ENCODE measurements at regions not wholly inside any gene's neighbourhood (a gene's known extent, or its start where the extent isn't known, plus 50 kb on each side); places are given as distances from the start of the nearest gene placed in this dataset.

DNA sequence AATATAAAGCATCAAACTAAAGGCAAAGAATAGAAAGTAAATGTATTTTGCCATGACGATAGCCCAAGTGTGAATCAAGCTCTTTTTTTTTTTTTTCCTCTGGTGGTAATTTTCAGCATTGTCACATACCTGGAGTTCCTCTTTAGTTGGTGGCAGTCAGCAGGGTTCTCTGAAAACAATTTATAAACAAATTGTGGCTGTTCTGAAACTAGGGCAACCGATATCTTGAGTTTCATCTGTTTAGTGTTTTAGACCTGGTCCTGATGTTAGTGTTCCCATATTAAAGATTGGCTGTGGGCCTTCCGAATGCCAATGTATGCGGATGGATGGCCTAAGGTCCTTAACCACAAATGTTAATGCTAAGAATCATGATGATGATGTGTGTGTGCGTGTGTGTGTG is 713.1 kb downstream of the GATA3 start:
- TF ChIP-seq, protein P1, sequence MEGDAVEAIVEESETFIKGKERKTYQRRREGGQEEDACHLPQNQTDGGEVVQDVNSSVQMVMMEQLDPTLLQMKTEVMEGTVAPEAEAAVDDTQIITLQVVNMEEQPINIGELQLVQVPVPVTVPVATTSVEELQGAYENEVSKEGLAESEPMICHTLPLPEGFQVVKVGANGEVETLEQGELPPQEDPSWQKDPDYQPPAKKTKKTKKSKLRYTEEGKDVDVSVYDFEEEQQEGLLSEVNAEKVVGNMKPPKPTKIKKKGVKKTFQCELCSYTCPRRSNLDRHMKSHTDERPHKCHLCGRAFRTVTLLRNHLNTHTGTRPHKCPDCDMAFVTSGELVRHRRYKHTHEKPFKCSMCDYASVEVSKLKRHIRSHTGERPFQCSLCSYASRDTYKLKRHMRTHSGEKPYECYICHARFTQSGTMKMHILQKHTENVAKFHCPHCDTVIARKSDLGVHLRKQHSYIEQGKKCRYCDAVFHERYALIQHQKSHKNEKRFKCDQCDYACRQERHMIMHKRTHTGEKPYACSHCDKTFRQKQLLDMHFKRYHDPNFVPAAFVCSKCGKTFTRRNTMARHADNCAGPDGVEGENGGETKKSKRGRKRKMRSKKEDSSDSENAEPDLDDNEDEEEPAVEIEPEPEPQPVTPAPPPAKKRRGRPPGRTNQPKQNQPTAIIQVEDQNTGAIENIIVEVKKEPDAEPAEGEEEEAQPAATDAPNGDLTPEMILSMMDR (IDR thresholded peaks at IDR 0.05): no peak
- TF ChIP-seq POLR2A (IDR thresholded peaks at IDR 0.05): no peak

All from esophagus squamous epithelium (tissue), 4 donors.